ENCODE measurements at regions not wholly inside any gene's neighbourhood (a gene's known extent, or its start where the extent isn't known, plus 50 kb on each side); places are given as distances from the start of the nearest gene placed in this dataset.

DNA sequence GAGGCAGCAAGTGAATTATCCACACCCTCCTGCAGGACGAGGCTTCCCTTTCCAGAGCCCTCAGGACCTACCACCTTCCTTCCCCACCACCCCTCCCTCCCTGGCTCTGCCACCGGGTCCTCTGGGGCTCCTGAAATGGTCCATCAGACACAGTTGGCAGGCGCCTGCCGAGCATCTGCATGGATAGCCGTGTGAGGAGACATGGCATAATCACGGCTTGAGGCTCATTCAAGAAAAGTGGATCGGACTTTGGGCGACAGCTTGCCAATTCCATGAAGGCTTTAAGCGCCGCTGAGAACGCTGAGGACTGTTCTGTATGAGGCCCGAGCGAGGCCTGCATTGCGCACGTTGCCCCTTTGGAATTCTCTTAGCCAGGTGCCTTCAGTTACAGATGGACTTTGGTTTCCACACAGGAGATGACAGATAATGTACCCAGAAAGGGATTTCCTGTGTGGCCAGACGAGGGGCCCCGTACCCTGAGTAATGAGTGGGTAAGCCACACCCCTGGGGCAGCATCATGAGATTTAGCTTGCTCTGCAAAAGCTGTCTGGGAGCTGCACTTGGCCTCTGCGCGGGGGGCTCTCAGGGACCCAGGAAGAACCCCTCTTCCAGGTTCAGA lies 179.8 kb downstream of the OLFM1 start:
- TF ChIP-seq GATA3 (IDR thresholded peaks at IDR 0.05; ENCODE audit: low read depth, low read length): no peak
- no peak for TF ChIP-seq GATA2 (IDR thresholded peaks at IDR 0.05; ENCODE audit: low read depth, low read length)
